ENCODE measurements at regions not wholly inside any gene's neighbourhood (a gene's known extent, or its start where the extent isn't known, plus 50 kb on each side); places are given as distances from the start of the nearest gene placed in this dataset.

DNA sequence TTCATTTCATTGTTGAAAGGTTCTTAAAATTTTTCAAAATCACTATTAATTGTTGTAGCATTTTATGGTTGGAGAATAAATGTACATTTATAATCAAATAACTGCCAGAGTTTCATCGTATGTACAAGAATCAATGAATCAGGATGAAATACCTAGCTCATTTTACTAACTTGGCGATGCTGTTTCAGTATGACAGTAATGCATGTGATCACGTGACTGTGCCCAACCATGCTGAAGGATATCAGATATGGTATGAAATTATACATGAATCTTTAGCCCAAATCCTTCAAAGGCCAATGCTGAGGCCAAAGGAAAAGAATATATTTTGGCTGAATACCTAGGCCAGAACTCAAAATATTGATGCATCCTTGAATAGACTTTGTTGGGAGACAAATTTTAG, 288.3 kb upstream of the TGFBR2 start:
- TF ChIP-seq, protein P1, sequence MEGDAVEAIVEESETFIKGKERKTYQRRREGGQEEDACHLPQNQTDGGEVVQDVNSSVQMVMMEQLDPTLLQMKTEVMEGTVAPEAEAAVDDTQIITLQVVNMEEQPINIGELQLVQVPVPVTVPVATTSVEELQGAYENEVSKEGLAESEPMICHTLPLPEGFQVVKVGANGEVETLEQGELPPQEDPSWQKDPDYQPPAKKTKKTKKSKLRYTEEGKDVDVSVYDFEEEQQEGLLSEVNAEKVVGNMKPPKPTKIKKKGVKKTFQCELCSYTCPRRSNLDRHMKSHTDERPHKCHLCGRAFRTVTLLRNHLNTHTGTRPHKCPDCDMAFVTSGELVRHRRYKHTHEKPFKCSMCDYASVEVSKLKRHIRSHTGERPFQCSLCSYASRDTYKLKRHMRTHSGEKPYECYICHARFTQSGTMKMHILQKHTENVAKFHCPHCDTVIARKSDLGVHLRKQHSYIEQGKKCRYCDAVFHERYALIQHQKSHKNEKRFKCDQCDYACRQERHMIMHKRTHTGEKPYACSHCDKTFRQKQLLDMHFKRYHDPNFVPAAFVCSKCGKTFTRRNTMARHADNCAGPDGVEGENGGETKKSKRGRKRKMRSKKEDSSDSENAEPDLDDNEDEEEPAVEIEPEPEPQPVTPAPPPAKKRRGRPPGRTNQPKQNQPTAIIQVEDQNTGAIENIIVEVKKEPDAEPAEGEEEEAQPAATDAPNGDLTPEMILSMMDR (IDR thresholded peaks at IDR 0.05) = no peak
- TF ChIP-seq POLR2A (IDR thresholded peaks at IDR 0.05) = no peak
